H9 (cell line): ENCODE measurements at regions not wholly inside any gene's neighbourhood (a gene's known extent, or its start where the extent isn't known, plus 50 kb on each side); places are given as distances from the start of the nearest gene placed in this dataset.

Source experiments
- DNase-seq: peaks from one replicate; pipeline ENCODE4 v3.0.0-alpha.2; 2017
- H2AFZ ChIP-seq: one replicate; pipeline ENCODE4 v1.6.1; 2013; ENCODE audit warnings: mild to moderate bottlenecking, low read length, control low read depth, moderate library complexity
- H2AK5ac ChIP-seq: 2 replicates; pipeline ENCODE4 v1.6.1; 2013; ENCODE audit warnings: low read length, control low read depth, mixed read lengths; ENCODE audit not compliant: insufficient read length
- H2BK120ac ChIP-seq: one replicate; pipeline ENCODE4 v1.6.1; 2013; ENCODE audit warnings: low read depth, mild to moderate bottlenecking, low read length, control low read depth, inconsistent platforms; ENCODE audit not compliant: poor library complexity, severe bottlenecking
- H2BK12ac ChIP-seq: 2 replicates; pipeline ENCODE4 v1.6.1; 2013; ENCODE audit warnings: low read length, control low read depth, mixed read lengths, low read depth; ENCODE audit not compliant: insufficient read length
- H2BK15ac ChIP-seq: 2 replicates; pipeline ENCODE4 v1.6.1; 2013; ENCODE audit warnings: low read depth, low read length, control low read depth
- H2BK20ac ChIP-seq: one replicate; pipeline ENCODE4 v1.6.1; 2013; ENCODE audit warnings: low read depth, mild to moderate bottlenecking, low read length, control low read depth, inconsistent platforms; ENCODE audit not compliant: poor library complexity, severe bottlenecking
- H2BK5ac ChIP-seq: 2 replicates; pipeline ENCODE4 v1.6.1; 2013; ENCODE audit warnings: low read length, control low read depth, mixed read lengths; ENCODE audit not compliant: insufficient read length
- H3K14ac ChIP-seq: 2 replicates; pipeline ENCODE4 v1.6.1; 2013; ENCODE audit warnings: low read length, control low read depth; ENCODE audit not compliant: insufficient read depth
- H3K18ac ChIP-seq: 2 replicates; pipeline ENCODE4 v1.6.1; 2013; ENCODE audit warnings: low read depth, mild to moderate bottlenecking, mixed read lengths, low read length, control low read depth; ENCODE audit not compliant: insufficient read length
- H3K23ac ChIP-seq: 2 replicates; pipeline ENCODE4 v1.6.1; 2013; ENCODE audit warnings: low read length, control low read depth, mixed read lengths, low read depth; ENCODE audit not compliant: insufficient read length
- H3K23me2 ChIP-seq: 2 replicates; pipeline ENCODE4 v1.6.1; 2013; ENCODE audit warnings: low read depth, mild to moderate bottlenecking, mixed read lengths, low read length, control low read depth; ENCODE audit not compliant: insufficient read length, poor library complexity, severe bottlenecking
- H3K27ac ChIP-seq: 2 replicates; pipeline ENCODE4 v1.5.1; 2013; ENCODE audit warnings: low read length, control low read depth, mixed read lengths, low read depth; ENCODE audit not compliant: insufficient read length
- H3K27me3 ChIP-seq: 2 replicates; pipeline ENCODE4 v1.6.1; 2013; ENCODE audit warnings: low read length, control low read depth, inconsistent platforms; ENCODE audit not compliant: insufficient read depth
- H3K4ac ChIP-seq: 2 replicates; pipeline ENCODE4 v1.6.1; 2013; ENCODE audit warnings: low read depth, mild to moderate bottlenecking, control low read depth, inconsistent platforms, low read length, moderate library complexity
- H3K4me1 ChIP-seq: 2 replicates; pipeline ENCODE4 v1.6.1; 2013; ENCODE audit warnings: low read length, control low read depth, inconsistent platforms; ENCODE audit not compliant: insufficient read depth
- H3K4me2 ChIP-seq: 2 replicates; pipeline ENCODE4 v1.6.1; 2013; ENCODE audit warnings: low read length, control low read depth, mixed read lengths; ENCODE audit not compliant: insufficient read length, insufficient read depth
- H3K56ac ChIP-seq: 2 replicates; pipeline ENCODE4 v1.6.1; 2013; ENCODE audit warnings: low read depth, mild to moderate bottlenecking, mixed read lengths, low read length, control low read depth; ENCODE audit not compliant: insufficient read length
- H3K79me1 ChIP-seq: 2 replicates; pipeline ENCODE4 v1.6.1; 2013; ENCODE audit warnings: low read depth, mild to moderate bottlenecking, moderate library complexity, low read length, control low read depth, inconsistent platforms; ENCODE audit not compliant: insufficient read depth, poor library complexity, severe bottlenecking
- H3K79me2 ChIP-seq: 2 replicates; pipeline ENCODE4 v1.6.1; 2013; ENCODE audit warnings: low read length, control low read depth, inconsistent platforms; ENCODE audit not compliant: insufficient read depth
- H3K9ac ChIP-seq: 2 replicates; pipeline ENCODE4 v1.6.1; 2013; ENCODE audit warnings: low read length, control low read depth, mixed read lengths; ENCODE audit not compliant: insufficient read length; ENCODE audit errors: extremely low read depth
- H3K9me3 ChIP-seq: one replicate; pipeline ENCODE4 v1.6.1; 2013; ENCODE audit warnings: low read depth, low read length, inconsistent platforms; ENCODE audit not compliant: control insufficient read depth
- H3T11ph ChIP-seq: one replicate; pipeline ENCODE4 v1.6.1; 2013; ENCODE audit warnings: mild to moderate bottlenecking, low read length, control low read depth, inconsistent platforms
- H4K20me1 ChIP-seq: one replicate; pipeline ENCODE4 v1.6.1; 2013; ENCODE audit not compliant: control insufficient read depth, insufficient read length, insufficient read depth
- H4K5ac ChIP-seq: 2 replicates; pipeline ENCODE4 v1.6.1; 2013; ENCODE audit warnings: low read depth, mild to moderate bottlenecking, mixed read lengths, low read length, control low read depth; ENCODE audit not compliant: insufficient read length
- H4K8ac ChIP-seq: replicated peaks from 2 replicates; pipeline ENCODE4 v1.6.1; 2013; ENCODE audit warnings: low read length, control low read depth, mixed read lengths, low read depth; ENCODE audit not compliant: insufficient read length
- H4K91ac ChIP-seq: 2 replicates; pipeline ENCODE4 v1.6.1; 2013; ENCODE audit warnings: low read depth, mild to moderate bottlenecking, moderate library complexity, mixed read lengths, low read length, control low read depth; ENCODE audit not compliant: insufficient read length
- H3K27ac Mint-ChIP-seq, 3 experiments: 2 replicates in 2 of 3; 3 replicates in 1 of 3; pipeline ENCODE4 v1.8.0; 2020 to 2021; ENCODE audit warnings: mixed read lengths in 3 of 3, mild to moderate bottlenecking in 1 of 3, moderate library complexity in 1 of 3
- H3K27me3 Mint-ChIP-seq: 2 replicates; pipeline ENCODE4 v1.8.0; 2021; ENCODE audit warnings: low read depth, mild to moderate bottlenecking, moderate library complexity, mixed read lengths
- H3K36me3 Mint-ChIP-seq, 3 experiments: 2 replicates in 2 of 3; 3 replicates in 1 of 3; pipeline ENCODE4 v1.8.0; 2020 to 2021; ENCODE audit warnings: low read depth in 3 of 3, mixed read lengths in 3 of 3; ENCODE audit not compliant: insufficient read depth in 1 of 3
- H3K4me1 Mint-ChIP-seq, 2 experiments: 2 replicates each; pipeline ENCODE4 v1.8.0; 2020; ENCODE audit warnings: mixed read lengths in 2 of 2
- H3K4me3 Mint-ChIP-seq, 2 experiments: 2 replicates in 1 of 2; 3 replicates in 1 of 2; pipeline ENCODE4 v1.8.0; 2020 to 2021; ENCODE audit warnings: mild to moderate bottlenecking in 2 of 2, mixed read lengths in 2 of 2, moderate library complexity in 1 of 2
- H3K9me3 Mint-ChIP-seq, 2 experiments: 2 replicates in 1 of 2; 3 replicates in 1 of 2; pipeline ENCODE4 v1.8.0; 2020; ENCODE audit warnings: mild to moderate bottlenecking in 2 of 2, mixed read lengths in 2 of 2, moderate library complexity in 1 of 2
- CTCF ChIP-seq: fragments of 200-600 bp; sonication (generic); conservative IDR thresholded peaks from 3 replicates; pipeline ENCODE4 v1.8.0; 2021; ENCODE audit warnings: antibody characterized with exemption, mild to moderate bottlenecking
- WGBS: extraction: QIAGEN DNeasy Blood & Tissue Kit; methylation state at CpG from one replicate; pipeline ENCODE4 v1.1.7; 2013; ENCODE audit warnings: missing lambda C conversion rate, low lambda C conversion rate, mixed read lengths; ENCODE audit not compliant: insufficient read length; ENCODE audit errors: extremely low coverage; 5-methylcytosine and 5-hydroxymethylcytosine counted together

GRCh38 chr12:19005257-19005801 lies 124.2 kb upstream of the PLEKHA5 start:
- no peaks in the 10 kb centered on the region for H3K9me3 ChIP-seq
- no peaks in the 10 kb centered on the region for H3K23me2 ChIP-seq
- H3K4me1 ChIP-seq: peaks cover 13% of the 10 kb centered on the region; the same call in 1 of the 2 replicates
- no peak overlapping the region for H3K27ac ChIP-seq
- no peak overlapping the region for H3K9ac ChIP-seq
- no peak overlapping the region for H3K14ac ChIP-seq
- H3K4me2 ChIP-seq: no peak overlapping the region
- H2BK120ac ChIP-seq: no peak overlapping the region
- Mint-ChIP-seq H3K27ac (peak overlapping the region; percentile 25 to 89 (median 80); a peak in 6 of 7 replicates), H3K4me3 (no peak overlapping the region), H3K36me3 (no peaks in the 10 kb centered on the region), H3K9me3 (no peaks in the 10 kb centered on the region), H3K27me3 (no peaks in the 10 kb centered on the region), H3K4me1 (peaks cover 16 to 41% of the 10 kb centered on the region in 2 experiments)
- H3K79me1 ChIP-seq: no peaks in the 10 kb centered on the region
- no CpG with 5 or more reads among the region's 4 CpGs for WGBS
- no peak overlapping the region for H2BK20ac ChIP-seq
- H2BK12ac ChIP-seq: no peak overlapping the region
- H2BK15ac ChIP-seq: no peak overlapping the region
- no peak overlapping the region for H3K56ac ChIP-seq
- H3K79me2 ChIP-seq: no peaks in the 10 kb centered on the region
- no peaks in the 10 kb centered on the region for H4K20me1 ChIP-seq
- H3K4ac ChIP-seq: no peak overlapping the region
- H3K27me3 ChIP-seq: no peaks in the 10 kb centered on the region
- H3K23ac ChIP-seq: no peak overlapping the region
- H2BK5ac ChIP-seq: no peak overlapping the region
- no peak overlapping the region for H2AFZ ChIP-seq
- peak overlapping the region; percentile 39 for H3T11ph ChIP-seq
- H4K8ac ChIP-seq: no peak overlapping the region
- no peak for TF ChIP-seq CTCF
- no peak overlapping the region for H2AK5ac ChIP-seq
- no peak overlapping the region for H4K5ac ChIP-seq
- H3K18ac ChIP-seq: no peak overlapping the region
- no peak overlapping the region for H4K91ac ChIP-seq
- DNase-seq: no peak
